ENCODE measurements at regions not wholly inside any gene's neighbourhood (a gene's known extent, or its start where the extent isn't known, plus 50 kb on each side); places are given as distances from the start of the nearest gene placed in this dataset.

GRCh38 chr4:138804711-138805110 is 210.9 kb upstream of the NOCT start:
- intact Hi-C loops (cut with DNase I; ENCODE audit: low total_unique reads), result no loop called here
- no peak for DNase-seq
- 14 to 27% (median 18%) methylated on average over 9 of the region's 9 CpGs for WGBS, 5 donors
- TF ChIP-seq POLR2AphosphoS5 (IDR thresholded peaks at IDR 0.05) (no peak), POLR2A (IDR thresholded peaks at IDR 0.05) (no peak)
- TF ChIP-seq, protein P1, sequence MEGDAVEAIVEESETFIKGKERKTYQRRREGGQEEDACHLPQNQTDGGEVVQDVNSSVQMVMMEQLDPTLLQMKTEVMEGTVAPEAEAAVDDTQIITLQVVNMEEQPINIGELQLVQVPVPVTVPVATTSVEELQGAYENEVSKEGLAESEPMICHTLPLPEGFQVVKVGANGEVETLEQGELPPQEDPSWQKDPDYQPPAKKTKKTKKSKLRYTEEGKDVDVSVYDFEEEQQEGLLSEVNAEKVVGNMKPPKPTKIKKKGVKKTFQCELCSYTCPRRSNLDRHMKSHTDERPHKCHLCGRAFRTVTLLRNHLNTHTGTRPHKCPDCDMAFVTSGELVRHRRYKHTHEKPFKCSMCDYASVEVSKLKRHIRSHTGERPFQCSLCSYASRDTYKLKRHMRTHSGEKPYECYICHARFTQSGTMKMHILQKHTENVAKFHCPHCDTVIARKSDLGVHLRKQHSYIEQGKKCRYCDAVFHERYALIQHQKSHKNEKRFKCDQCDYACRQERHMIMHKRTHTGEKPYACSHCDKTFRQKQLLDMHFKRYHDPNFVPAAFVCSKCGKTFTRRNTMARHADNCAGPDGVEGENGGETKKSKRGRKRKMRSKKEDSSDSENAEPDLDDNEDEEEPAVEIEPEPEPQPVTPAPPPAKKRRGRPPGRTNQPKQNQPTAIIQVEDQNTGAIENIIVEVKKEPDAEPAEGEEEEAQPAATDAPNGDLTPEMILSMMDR (IDR thresholded peaks at IDR 0.05 in 8 of 11, conservative IDR thresholded peaks at IDR 0.05 in 3 of 11), result no peak
- H3K9me3 ChIP-seq, result no peaks in the 10 kb centered on the region
- no peaks in the 10 kb centered on the region for H3K36me3 ChIP-seq
- H3K27me3 ChIP-seq (replicated peaks in 1 of 7), result peaks cover 0 to 36% (median 0%) of the 10 kb centered on the region in 7 donors
- no peaks in the 10 kb centered on the region for H3K4me1 ChIP-seq
- H3K27ac ChIP-seq, result no peak overlapping the region
- H3K4me3 ChIP-seq, result no peak overlapping the region

GRCh38 chr4:138803051-138803450 is 212.5 kb upstream of the NOCT start:
- no peak overlapping the region for H3K4me3 ChIP-seq
- TF ChIP-seq, protein P1 (IDR thresholded peaks at IDR 0.05 in 8 of 11, conservative IDR thresholded peaks at IDR 0.05 in 3 of 11), result no peak
- no peak for TF ChIP-seq POLR2A (IDR thresholded peaks at IDR 0.05)
- no peak for TF ChIP-seq POLR2AphosphoS5 (IDR thresholded peaks at IDR 0.05)
- no peaks in the 10 kb centered on the region for H3K9me3 ChIP-seq
- no peak for DNase-seq
- peaks cover 0 to 35% (median 0%) of the 10 kb centered on the region in 7 donors for H3K27me3 ChIP-seq (replicated peaks in 1 of 7)
- no peak overlapping the region for H3K27ac ChIP-seq
- intact Hi-C loops (cut with DNase I; ENCODE audit: low total_unique reads), result no loop called here
- H3K4me1 ChIP-seq, result no peaks in the 10 kb centered on the region
- WGBS, 5 donors, result 77 to 90% (median 86%) methylated on average over 4 of the region's 4 CpGs
- H3K36me3 ChIP-seq, result no peaks in the 10 kb centered on the region

DNA sequence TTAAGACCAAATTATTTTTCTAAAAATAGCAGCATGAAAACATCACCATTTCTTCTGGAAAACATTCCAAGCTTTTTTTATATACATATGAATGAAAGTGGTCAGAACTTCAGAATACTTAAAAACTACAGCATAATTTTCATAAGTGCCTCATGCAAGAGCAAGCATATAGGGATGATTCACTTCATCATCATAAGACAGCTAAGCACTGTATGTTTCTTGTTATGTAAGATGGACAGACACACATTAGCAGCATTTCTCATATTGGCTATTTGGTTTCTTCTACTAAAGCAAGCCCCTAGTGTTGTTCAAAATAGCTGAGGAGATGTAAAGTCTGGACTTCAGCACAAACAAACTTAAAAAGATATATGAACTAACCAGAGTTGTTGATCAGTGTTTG is 213.1 kb upstream of the NOCT start:
- Histone ChIP-seq H3K4me3 (no peak overlapping the region), H3K9me3 (no peaks in the 10 kb centered on the region), H3K36me3 (no peaks in the 10 kb centered on the region), H3K4me1 (no peaks in the 10 kb centered on the region), H3K27me3 (replicated peaks in 1 of 7) (peaks cover 0 to 30% (median 0%) of the 10 kb centered on the region in 7 donors), H3K27ac (no peak overlapping the region)
- intact Hi-C loops (cut with DNase I; ENCODE audit: low total_unique reads), result no loop called here
- TF ChIP-seq POLR2AphosphoS5 (IDR thresholded peaks at IDR 0.05) (no peak), POLR2A (IDR thresholded peaks at IDR 0.05) (no peak)
- TF ChIP-seq, protein P1 (IDR thresholded peaks at IDR 0.05 in 8 of 11, conservative IDR thresholded peaks at IDR 0.05 in 3 of 11), result no peak
- no peak for DNase-seq

DNA sequence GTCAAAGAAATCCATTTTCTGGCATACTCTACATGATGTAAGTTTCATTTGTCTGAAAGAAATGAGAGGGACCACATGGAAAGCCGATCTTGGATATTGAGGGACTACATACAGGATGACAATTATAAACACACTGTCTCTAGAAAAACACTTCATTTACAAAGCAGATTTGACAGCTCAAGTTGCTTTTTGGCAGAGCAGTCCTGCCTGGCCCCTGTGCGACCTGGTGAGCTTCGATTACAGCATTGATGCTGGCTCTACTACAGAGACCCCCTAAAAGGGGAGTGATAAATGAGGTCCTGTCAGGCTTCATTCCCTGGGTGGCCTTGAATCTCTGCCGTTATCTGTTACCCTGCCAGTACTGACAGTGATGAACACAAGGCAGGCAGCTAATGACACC is 215.2 kb upstream of the NOCT start:
- no peaks in the 10 kb centered on the region for H3K4me1 ChIP-seq
- TF ChIP-seq POLR2A (IDR thresholded peaks at IDR 0.05), result no peak
- TF ChIP-seq, protein P1 (IDR thresholded peaks at IDR 0.05 in 8 of 11, conservative IDR thresholded peaks at IDR 0.05 in 3 of 11), result no peak
- no peak for TF ChIP-seq POLR2AphosphoS5 (IDR thresholded peaks at IDR 0.05)
- intact Hi-C loops (cut with DNase I; ENCODE audit: low total_unique reads), result no loop called here
- no peaks in the 10 kb centered on the region for H3K36me3 ChIP-seq
- H3K9me3 ChIP-seq, result no peaks in the 10 kb centered on the region
- no peak overlapping the region for H3K27ac ChIP-seq
- no peak for DNase-seq
- H3K27me3 ChIP-seq (replicated peaks in 1 of 7), result peaks cover 0 to 21% (median 0%) of the 10 kb centered on the region in 7 donors
- WGBS, 5 donors, result 76 to 79% (median 76%) methylated on average over 4 of the region's 4 CpGs
- H3K4me3 ChIP-seq, result no peak overlapping the region
